Pons (tissue), 1 donor: ENCODE measurements at regions not wholly inside any gene's neighbourhood (a gene's known extent, or its start where the extent isn't known, plus 50 kb on each side); places are given as distances from the start of the nearest gene placed in this dataset.
"Not testable (repeated sequence)": the region's sequence is repeated elsewhere in the genome, so short reads cannot be mapped to it uniquely, and the experiment has no call there.

Source experiments
- DNase-seq: peaks from one replicate; pipeline ENCODE4 v3.0.0-alpha.2; 2016; ENCODE audit warnings: low spot score

DNA sequence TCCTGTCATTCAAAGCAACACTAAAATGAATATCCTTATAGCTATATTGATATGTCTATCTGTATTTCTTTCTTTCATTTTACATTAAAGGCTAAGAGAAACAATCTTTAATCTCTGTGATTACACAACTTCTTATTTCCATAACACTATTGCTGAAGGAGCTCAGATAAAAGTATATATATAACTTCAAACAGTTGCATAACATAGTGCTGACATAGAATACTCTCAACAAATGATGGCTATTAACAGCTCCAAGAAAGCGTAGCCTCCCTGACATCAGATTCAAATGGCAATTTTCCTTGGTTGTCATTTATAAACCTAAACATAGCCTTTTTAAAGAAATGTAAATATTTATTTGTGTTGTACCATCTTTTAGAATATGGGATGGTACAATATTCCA, 116.6 kb upstream of the PTPRG start:
- no peak for DNase-seq

- DNase-seq: no peak
These were observed 115.4 kb upstream of the PTPRG start for GRCh38 chr3:61445924-61446323.

- no peak for DNase-seq
These were observed 115.0 kb upstream of the PTPRG start for GRCh38 chr3:61446341-61446740.

GRCh38 chr3:61448378-61448777, 113.0 kb upstream of the PTPRG start:
- no peak for DNase-seq

DNA sequence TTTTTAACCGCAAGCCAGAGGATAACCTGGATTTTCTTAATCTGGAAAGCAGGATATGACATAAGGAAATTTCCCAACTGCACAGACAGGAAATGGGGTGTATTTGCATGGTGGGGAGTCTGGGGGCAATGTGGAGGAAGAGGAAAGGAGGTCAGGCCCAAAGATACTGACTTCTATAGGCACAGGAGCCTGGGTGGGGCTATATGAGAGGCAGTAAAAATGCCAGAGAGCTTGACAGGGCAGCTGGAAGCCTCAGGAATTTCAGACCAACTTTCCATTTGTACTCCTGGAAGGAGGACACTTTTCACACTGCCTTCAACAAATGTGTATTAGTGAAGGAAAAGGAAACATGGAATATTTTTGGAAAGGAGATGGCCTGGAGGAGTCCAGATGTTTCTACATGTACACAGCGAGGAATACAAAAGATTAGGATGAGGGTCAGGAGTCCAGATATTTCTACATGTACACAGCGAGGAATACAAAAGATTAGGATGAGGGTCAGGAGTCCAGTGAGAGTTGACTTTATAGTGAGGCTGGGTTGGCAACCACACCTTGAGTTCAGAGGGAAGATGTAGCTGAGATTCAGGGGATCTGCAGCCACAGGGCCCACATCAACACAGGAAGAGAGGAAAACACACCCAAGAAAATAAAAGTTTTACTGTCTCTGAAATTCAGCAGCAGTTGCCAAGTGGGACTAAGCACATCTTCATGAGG, 111.9 kb upstream of the PTPRG start:
- no peak for DNase-seq

DNA sequence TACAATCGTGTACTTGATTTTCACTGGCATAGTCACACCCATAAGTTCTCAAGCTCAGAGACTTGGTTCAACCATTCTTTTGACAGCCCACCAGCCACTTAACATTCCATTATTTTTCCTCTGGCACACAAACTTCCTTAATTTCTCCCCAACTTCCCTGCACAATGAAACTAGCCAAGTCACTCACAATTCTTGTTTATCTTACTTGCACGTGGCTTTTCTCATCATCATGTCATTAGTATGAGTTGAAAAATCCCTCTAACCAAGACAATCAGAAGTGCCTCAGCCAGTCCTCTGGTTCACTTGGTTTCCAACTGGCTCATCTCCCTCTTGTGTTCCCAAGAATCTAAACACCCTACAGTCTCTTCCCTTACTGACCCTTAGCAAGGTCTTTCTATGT, 110.5 kb upstream of the PTPRG start:
- DNase-seq: no peak

DNA sequence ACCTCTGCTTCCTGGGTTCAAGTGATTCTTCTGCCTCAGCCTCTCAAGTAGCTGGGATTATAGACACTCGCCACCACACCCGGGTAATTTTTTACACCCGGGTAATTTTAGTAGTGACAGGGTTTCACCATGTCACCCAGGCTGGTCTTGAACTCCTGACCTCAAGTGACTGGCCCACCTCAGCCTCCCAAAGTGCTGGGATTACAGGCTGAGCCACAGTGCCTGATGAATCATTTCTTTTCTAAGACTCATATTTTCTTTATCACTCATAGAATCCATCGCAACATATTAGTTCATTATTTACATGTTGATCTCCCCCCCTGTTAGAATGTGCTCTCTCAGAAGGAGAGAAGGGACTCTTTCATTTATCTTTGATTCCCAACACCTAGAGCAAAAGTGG, 109.5 kb upstream of the PTPRG start:
- DNase-seq: no peak

DNA sequence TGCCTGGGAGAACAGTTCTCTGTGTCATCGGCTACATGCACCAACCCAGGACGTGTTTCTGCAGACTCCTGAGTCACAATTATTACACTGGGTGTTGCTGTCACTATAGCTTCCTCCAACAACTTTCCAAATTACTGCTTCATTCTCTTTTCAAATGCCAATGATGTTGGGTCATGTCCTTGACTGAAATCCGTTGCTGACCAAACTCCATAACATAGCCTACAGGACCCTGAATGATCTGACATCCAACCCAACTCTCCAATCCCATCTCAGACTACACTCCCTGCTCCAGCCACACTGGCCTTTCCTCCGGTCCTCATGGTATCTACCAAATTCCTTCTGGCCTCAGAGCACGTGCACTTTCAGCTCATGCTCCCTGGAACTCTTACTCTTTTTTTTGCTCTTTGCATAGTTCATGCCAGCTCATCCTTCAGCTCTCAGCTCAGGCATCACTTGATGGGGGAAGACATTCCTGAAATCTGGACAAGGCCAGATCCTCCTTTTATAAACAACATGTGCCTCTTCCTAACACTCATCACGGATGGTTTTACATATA, 108.8 kb upstream of the PTPRG start:
- DNase-seq: no peak

DNA sequence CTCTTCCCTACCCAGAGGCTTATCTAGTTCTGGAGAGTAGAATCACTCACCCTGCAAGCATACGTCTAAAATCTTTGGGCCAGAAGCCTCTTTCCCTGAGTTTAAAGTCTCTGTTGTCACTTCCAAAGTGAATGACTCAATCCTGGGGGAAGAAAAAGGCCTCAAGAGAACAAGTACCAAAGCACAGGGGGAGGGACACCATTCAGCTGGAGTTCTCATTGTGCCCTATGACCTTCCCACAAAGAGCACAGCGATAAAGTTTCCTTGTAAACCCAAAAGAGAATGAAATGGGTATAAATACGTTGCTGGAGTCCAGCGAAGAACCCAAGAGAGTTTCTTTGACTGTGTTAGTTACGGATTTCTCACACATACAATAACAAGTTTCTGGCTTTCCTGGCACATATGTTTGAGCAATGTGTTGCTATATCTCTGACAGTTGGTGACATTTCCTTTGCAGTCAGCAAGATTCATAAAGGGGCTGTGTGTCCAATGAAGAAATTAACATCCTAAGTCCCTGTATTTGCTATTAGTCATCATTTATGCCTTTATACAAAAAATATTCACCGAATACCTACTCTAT, 107.3 kb upstream of the PTPRG start:
- DNase-seq: no peak

DNA sequence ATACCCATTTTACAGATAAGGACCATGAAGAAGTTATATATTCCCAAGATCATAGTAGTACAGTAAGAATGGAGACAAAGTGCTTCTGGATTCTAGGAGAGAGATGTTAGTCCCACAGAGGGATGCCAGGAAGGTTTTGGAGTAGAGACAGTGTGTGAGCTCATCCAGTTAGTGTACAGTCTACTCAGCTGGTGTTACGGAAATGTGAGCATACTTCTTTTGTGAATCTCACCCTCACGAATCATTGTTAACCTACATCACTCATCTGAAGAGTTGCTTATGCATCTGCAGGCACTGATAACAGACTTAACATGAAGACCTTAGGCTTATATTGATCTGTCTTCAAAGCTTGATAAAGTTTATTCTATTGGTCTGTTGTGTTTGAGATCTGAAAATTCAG, 106.6 kb upstream of the PTPRG start:
- no peak for DNase-seq

DNA sequence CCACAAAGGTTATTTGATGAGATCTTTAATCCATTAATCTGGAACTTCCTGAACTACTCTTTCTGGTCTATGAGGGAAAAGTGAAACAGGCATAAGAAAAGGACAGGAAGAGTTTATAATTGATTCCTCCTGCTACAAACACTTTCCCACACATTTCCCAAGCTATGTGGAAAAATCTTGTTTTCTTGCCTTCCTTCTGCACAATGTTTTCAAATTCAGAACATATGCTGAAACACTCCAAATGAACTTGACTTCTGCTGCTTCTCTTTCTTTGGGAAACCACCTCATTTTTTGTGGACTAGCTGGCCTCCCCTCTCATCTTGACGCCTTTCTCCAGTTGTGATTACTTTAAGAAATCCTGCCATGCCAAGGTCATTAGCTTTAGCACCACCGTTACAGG, 100.7 kb upstream of the PTPRG start:
- no peak for DNase-seq

DNA sequence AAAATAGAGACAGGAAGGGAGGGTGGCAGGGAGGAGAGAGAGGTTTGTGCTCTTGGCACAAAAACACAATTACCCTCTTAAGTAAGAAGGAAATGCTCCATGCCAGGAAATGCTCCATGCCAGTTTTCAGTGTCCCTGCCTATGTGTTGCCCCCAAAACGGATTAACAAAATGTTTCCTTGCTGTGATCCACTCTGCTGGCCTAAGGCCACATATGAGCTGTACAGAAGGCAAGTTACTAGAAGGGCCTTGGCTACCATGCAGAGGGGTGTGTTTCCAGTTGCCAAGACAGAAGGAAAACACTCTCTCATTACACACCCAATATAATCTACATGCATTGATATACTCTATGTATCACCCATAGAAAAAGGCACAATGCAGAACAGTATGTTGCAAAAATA, 98.2 kb upstream of the PTPRG start:
- DNase-seq: no peak

GRCh38 chr3:61464518-61465140, 96.7 kb upstream of the PTPRG start:
- no peak for DNase-seq

DNA sequence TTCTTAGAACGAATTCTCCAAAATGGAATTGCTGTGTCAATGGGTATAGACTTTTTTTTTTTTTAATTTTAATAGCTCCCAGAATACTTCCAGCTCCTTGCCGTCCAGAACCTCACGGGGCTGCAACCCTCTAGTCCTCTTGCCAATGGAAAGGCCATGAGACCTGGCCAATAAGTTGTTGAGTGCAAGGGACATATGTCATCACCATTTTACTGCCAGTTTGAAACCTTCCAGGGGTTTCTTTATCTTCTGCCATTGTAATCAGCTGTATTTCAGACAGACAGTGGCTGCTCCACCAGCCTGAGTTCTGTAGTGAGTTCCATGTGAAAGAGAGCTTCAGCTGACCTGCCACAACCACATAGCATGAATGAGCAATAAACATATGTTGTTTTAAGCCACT, 95.0 kb upstream of the PTPRG start:
- DNase-seq: no peak

- DNase-seq: no peak
These were observed 77.4 kb upstream of the PTPRG start for GRCh38 chr3:61483997-61484396.

- DNase-seq: no peak
These were observed 68.0 kb upstream of the PTPRG start for GRCh38 chr3:61493339-61493738.

- DNase-seq: not testable (repeated sequence)
These were observed 67.1 kb upstream of the PTPRG start for GRCh38 chr3:61494309-61494708.

GRCh38 chr3:61497463-61497862, 63.9 kb upstream of the PTPRG start:
- DNase-seq: no peak

GRCh38 chr3:61505197-61505596, 56.2 kb upstream of the PTPRG start:
- DNase-seq: no peak

DNA sequence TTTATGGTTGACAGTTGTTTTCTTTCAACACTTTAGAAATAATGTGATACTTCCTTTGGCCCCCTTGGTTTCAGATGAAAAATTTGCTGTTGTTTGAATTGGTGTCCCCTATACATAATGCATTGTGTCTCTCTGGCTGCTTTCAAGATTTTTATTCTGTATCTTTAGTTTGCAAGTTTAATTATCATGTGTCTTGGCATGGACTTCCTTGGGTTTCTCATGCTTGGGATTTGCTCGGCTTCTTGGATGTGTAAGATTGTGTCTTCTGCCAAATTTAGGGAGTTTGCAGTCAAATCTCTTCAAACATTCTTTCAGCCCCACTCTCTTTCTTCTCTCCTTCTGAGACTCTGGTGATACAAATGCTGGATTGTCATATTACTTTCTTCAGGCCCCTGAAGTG, 53.4 kb upstream of the PTPRG start:
- DNase-seq: no peak
